K562 (cell line): ENCODE measurements at regions not wholly inside any gene's neighbourhood (a gene's known extent, or its start where the extent isn't known, plus 50 kb on each side); places are given as distances from the start of the nearest gene placed in this dataset.

Experiments used
- ATAC-seq: fragments of 200-7000 bp; cut with Tn5 transposase; 3 replicates; pipeline ENCODE4 v1.9.1; 2020; ENCODE audit warnings: moderate library complexity
- BruUV-seq: library from RNA; stranded (reverse); fragments of 400-500 nt; replicated peaks from 2 replicates; lab custom pipeline; 2021; lab: Mats Ljungman, UMichigan
- CTCF ChIA-PET: fragments of 300-600 bp; formaldehyde crosslinking; extraction: SDS; loops from one replicate; lab custom pipeline; 2021; ENCODE audit warnings: low intra/inter-chr PET ratio; lab: Yijun Ruan, JAX
- POLR2A ChIA-PET: fragments of 300-600, 350-650 bp; sonication (Branson Sonifier 250); formaldehyde crosslinking; extraction: SDS; loops from one replicate; lab custom pipeline; 2021; ENCODE audit warnings: antibody characterized with exemption, inconsistent platforms; lab: Yijun Ruan, JAX
- DNase-seq, 4 experiments: peaks; one replicate each; pipeline versions ENCODE4 v3.0.0 to v3.0.0-alpha.2; 2011 to 2018; ENCODE audit warnings: low spot score in 3 of 4, mixed read lengths in 3 of 4; ENCODE audit errors: extremely low read depth in 1 of 4
- FAIRE-seq: peaks from 2 replicates; lab custom pipeline; 2011; peaks lifted over from hg19 to GRCh38; lab: Jason Lieb, UNC
- H2AFZ ChIP-seq: 2 replicates; pipeline ENCODE4 v1.6.0; 2011; ENCODE audit warnings: low read depth, low read length, control low read depth, inconsistent platforms
- H3K27ac ChIP-seq: fragments of 200-600 bp; 3 replicates; pipeline ENCODE4 v1.8.0; 2011; ENCODE audit warnings: low read depth, mild to moderate bottlenecking, control low read depth, inconsistent platforms, low read length, moderate library complexity, mixed read lengths; ENCODE audit errors: extremely low read depth
- H3K27me3 ChIP-seq, 2 experiments: fragments of 300-600 bp in 1 of 2; 2 replicates in 1 of 2; 3 replicates in 1 of 2; pipeline versions ENCODE4 v1.6.0 to v1.8.0; 2011; ENCODE audit warnings: inconsistent platforms in 2 of 2, low read length in 2 of 2, mild to moderate bottlenecking in 1 of 2, mixed read lengths in 1 of 2, moderate library complexity in 1 of 2; ENCODE audit not compliant: control insufficient read depth in 2 of 2, insufficient read depth in 2 of 2
- H3K36me3 ChIP-seq: fragments of 300-600 bp; 3 replicates; pipeline ENCODE4 v1.8.0; 2011; ENCODE audit warnings: mild to moderate bottlenecking, low read length, inconsistent platforms; ENCODE audit not compliant: control insufficient read depth, insufficient read depth
- H3K4me1 ChIP-seq, 2 experiments: fragments of 200-600 bp in 1 of 2; replicated peaks in 1 of 2; 2 replicates in 1 of 2; 3 replicates in 1 of 2; pipeline versions ENCODE4 v1.5.1 to v1.8.0; 2011; ENCODE audit warnings: inconsistent platforms in 2 of 2, low read length in 2 of 2, mild to moderate bottlenecking in 1 of 2, mixed read lengths in 1 of 2, moderate library complexity in 1 of 2; ENCODE audit not compliant: control insufficient read depth in 2 of 2, insufficient read depth in 2 of 2
- H3K4me2 ChIP-seq: 2 replicates; pipeline ENCODE4 v1.6.1; 2011; ENCODE audit warnings: low read length, control low read depth, inconsistent platforms, mixed read lengths; ENCODE audit not compliant: insufficient read depth
- H3K4me3 ChIP-seq: fragments of 200-600 bp; sonication (generic), shearing (Covaris generic); 2 replicates; pipeline ENCODE4 v1.5.1; 2016; ENCODE audit warnings: control low read depth, inconsistent platforms
- H3K79me2 ChIP-seq: fragments of 200-600 bp; 3 replicates; pipeline ENCODE4 v1.8.0; 2011; ENCODE audit warnings: low read length, inconsistent platforms; ENCODE audit not compliant: control insufficient read depth, insufficient read depth
- H3K9ac ChIP-seq, 2 experiments: 2 replicates each; pipeline versions ENCODE4 v1.6.0 to v1.6.1; 2011; ENCODE audit warnings: low read depth in 2 of 2, low read length in 2 of 2, control low read depth in 1 of 2, inconsistent platforms in 1 of 2, mild to moderate bottlenecking in 1 of 2, mixed read lengths in 1 of 2; ENCODE audit not compliant: insufficient read depth in 1 of 2
- H3K9me1 ChIP-seq: one replicate; pipeline ENCODE4 v1.6.0; 2011; ENCODE audit warnings: inconsistent platforms, mild to moderate bottlenecking, low read length, moderate library complexity; ENCODE audit not compliant: control insufficient read depth, insufficient read depth
- H3K9me3 ChIP-seq: replicated peaks from 2 replicates; pipeline ENCODE4 v1.5.1; 2011; ENCODE audit warnings: low read depth, low read length, inconsistent platforms; ENCODE audit not compliant: control insufficient read depth, insufficient read depth
- H4K20me1 ChIP-seq: replicated peaks from 2 replicates; pipeline ENCODE4 v1.6.1; 2011; ENCODE audit warnings: low read length, inconsistent platforms, mixed read lengths; ENCODE audit not compliant: control insufficient read depth, insufficient read depth
- ATF1 ChIP-seq, 2 experiments: fragments of 450-650 bp in 1 of 2; IDR thresholded peaks; 2 replicates each; pipeline ENCODE4 v1.6.1; 2016; ENCODE audit warnings: missing compliant biosample characterization in 1 of 2, missing genetic modification characterization in 1 of 2
- MXI1 ChIP-seq: IDR thresholded peaks from 2 replicates; pipeline ENCODE4 v1.6.1; 2011; ENCODE audit warnings: low read depth, mild to moderate bottlenecking, improper control_type of control experiment, low read length
- MYC ChIP-seq, 2 experiments: fragments of 250-450 bp in 1 of 2; sonication (Bioruptor Pico) in 1 of 2; IDR thresholded peaks; 2 replicates each; pipeline versions ENCODE4 v1.5.1 to v1.6.1; 2012 to 2021; ENCODE audit warnings: low read depth in 2 of 2, borderline replicate concordance in 1 of 2, improper control_type of control experiment in 1 of 2, low read length in 1 of 2, mild to moderate bottlenecking in 1 of 2, moderate library complexity in 1 of 2
- NFYB ChIP-seq: IDR thresholded peaks from 2 replicates; pipeline ENCODE4 v1.6.1; 2011; ENCODE audit warnings: mild to moderate bottlenecking, moderate library complexity; ENCODE audit not compliant: insufficient read length; ENCODE audit errors: extremely low read depth
- PYGO2 ChIP-seq: fragments of 450-650 bp; IDR thresholded peaks from 2 replicates; pipeline ENCODE4 v1.6.1; 2016; ENCODE audit warnings: mild to moderate bottlenecking, missing genetic modification characterization, moderate library complexity, missing compliant biosample characterization
- TOE1 ChIP-seq, 2 experiments: fragments of 450-650 bp in 1 of 2; sonication (generic) in 1 of 2; formaldehyde crosslinking in 1 of 2; IDR thresholded peaks; 2 replicates each; pipeline versions ENCODE4 v1.7.1 to v1.8.0; 2016 to 2022; ENCODE audit warnings: borderline replicate concordance in 2 of 2, mild to moderate bottlenecking in 2 of 2, antibody characterized with exemption in 1 of 2, inconsistent platforms in 1 of 2, low read depth in 1 of 2, missing genetic modification reagents in 1 of 2, moderate library complexity in 1 of 2
- ZKSCAN8 ChIP-seq: fragments of 200-800 bp; sonication (Bioruptor generic); IDR thresholded peaks from 2 replicates; pipeline ENCODE4 v1.6.1; 2016; ENCODE audit warnings: missing genetic modification characterization, missing compliant biosample characterization
- ZNF217 ChIP-seq: sonication (generic); formaldehyde crosslinking; IDR thresholded peaks from 2 replicates; pipeline ENCODE4 v1.8.0; 2022; ENCODE audit warnings: mild to moderate bottlenecking, missing genetic modification reagents
- ZNF253 ChIP-seq: fragments of 250-450 bp; sonication (Bioruptor Pico); conservative IDR thresholded peaks from 2 replicates; pipeline ENCODE4 v1.6.1; 2021; ENCODE audit warnings: mild to moderate bottlenecking
- ZNF592 ChIP-seq: fragments of 450-650 bp; IDR thresholded peaks from 2 replicates; pipeline ENCODE4 v1.6.1; 2017; ENCODE audit warnings: antibody characterized with exemption, mild to moderate bottlenecking
- ZNF644 ChIP-seq: fragments of 200-800 bp; sonication (Bioruptor generic); IDR thresholded peaks from 2 replicates; pipeline ENCODE4 v1.6.1; 2016; ENCODE audit warnings: low read depth, missing genetic modification characterization, missing compliant biosample characterization
- WGBS: fragments of 100-300 bp; shearing (Covaris generic); methylation state at CpG from one replicate; pipeline ENCODE4 v1.1.6; 2016; ENCODE audit warnings: low coverage, mixed read lengths; ENCODE audit not compliant: insufficient coverage; ENCODE audit errors: missing lambda C conversion rate; 5-methylcytosine and 5-hydroxymethylcytosine counted together
- in situ Hi-C: fragments of 300-500 bp; cut with MboI; formaldehyde crosslinking; loops from 4 replicates; pipeline ENCODE4 v1.15.0; 2018; ENCODE audit warnings: inconsistent platforms, mixed read lengths
- intact Hi-C: fragments of 100-400 bp; cut with micrococcal nuclease; formaldehyde crosslinking; loops from 2 replicates; pipeline ENCODE4 v1.14.2; 2022

GRCh38 chr16:7107436-7107835 lies 225.2 kb upstream of the RBFOX1 start:
- Histone ChIP-seq H3K36me3 (no peaks in the 10 kb centered on the region), H3K27me3 (no peaks in the 10 kb centered on the region), H3K4me2 (no peak overlapping the region), H3K9ac (no peak overlapping the region), H3K4me3 (no peak overlapping the region), H4K20me1 (no peaks in the 10 kb centered on the region), H3K79me2 (no peaks in the 10 kb centered on the region), H2AFZ (no peak overlapping the region), H3K27ac (no peak overlapping the region), H3K9me3 (no peaks in the 10 kb centered on the region), H3K9me1 (no peaks in the 10 kb centered on the region), H3K4me1 (no peaks in the 10 kb centered on the region)
- ATAC-seq (no peak), FAIRE-seq (no peak), DNase-seq (no peak)
- CTCF ChIA-PET, result no interaction called here
- POLR2A ChIA-PET, result no interaction called here
- TF ChIP-seq NFYB, result no peak
- no peak for TF ChIP-seq PYGO2
- intact Hi-C loops (no loop called here), in situ Hi-C loops (no loop called here)
- WGBS, result 0% methylated on average over 3 of the region's 3 CpGs
- BruUV-seq, result no TSS peak

GRCh38 chr16:7103056-7103455 lies 229.6 kb upstream of the RBFOX1 start:
- FAIRE-seq (no peak), DNase-seq (no peak), ATAC-seq (no peak)
- no TSS peak for BruUV-seq
- intact Hi-C loops (no loop called here), in situ Hi-C loops (no loop called here)
- H3K27ac ChIP-seq, result no peak overlapping the region
- H3K27me3 ChIP-seq, result no peaks in the 10 kb centered on the region
- no peaks in the 10 kb centered on the region for H3K9me3 ChIP-seq
- CTCF ChIA-PET, result no interaction called here
- POLR2A ChIA-PET, result no interaction called here
- H3K79me2 ChIP-seq, result no peaks in the 10 kb centered on the region
- no peaks in the 10 kb centered on the region for H4K20me1 ChIP-seq
- H2AFZ ChIP-seq, result no peak overlapping the region
- H3K9ac ChIP-seq, result no peak overlapping the region
- H3K4me3 ChIP-seq, result no peak overlapping the region
- no peaks in the 10 kb centered on the region for H3K36me3 ChIP-seq
- H3K4me1 ChIP-seq, result no peaks in the 10 kb centered on the region
- WGBS, result 0% methylated on average over 3 of the region's 3 CpGs
- no peaks in the 10 kb centered on the region for H3K9me1 ChIP-seq
- H3K4me2 ChIP-seq, result no peak overlapping the region
- no peak for TF ChIP-seq TOE1 (IDR thresholded peaks at IDR 0.05; ENCODE audit: borderline replicate concordance)
- no peak for TF ChIP-seq TOE1 (CRISPR knock-in tag; IDR thresholded peaks at IDR 0.05; ENCODE audit: borderline replicate concordance, low read depth)
- no peak for TF ChIP-seq ZNF592
- no peak for TF ChIP-seq ZNF644 (tag)
- no peak for TF ChIP-seq MXI1
- TF ChIP-seq ZKSCAN8 (CRISPR knock-in tag), result no peak
- TF ChIP-seq ZNF217, result no peak
- no peak for TF ChIP-seq MYC (IDR thresholded peaks at IDR 0.05; ENCODE audit: low read depth, low read length)
- TF ChIP-seq MYC (CRISPR knock-in tag; IDR thresholded peaks at IDR 0.05; ENCODE audit: borderline replicate concordance, low read depth), result no peak
- TF ChIP-seq ATF1 (CRISPR knock-in tag; IDR thresholded peaks at IDR 0.05), result no peak
- no peak for TF ChIP-seq ATF1 (tag; IDR thresholded peaks at IDR 0.05)
- no peak for TF ChIP-seq ZNF253 (CRISPR knock-in tag)
